ENCODE measurements at regions not wholly inside any gene's neighbourhood (a gene's known extent, or its start where the extent isn't known, plus 50 kb on each side); places are given as distances from the start of the nearest gene placed in this dataset.

DNA sequence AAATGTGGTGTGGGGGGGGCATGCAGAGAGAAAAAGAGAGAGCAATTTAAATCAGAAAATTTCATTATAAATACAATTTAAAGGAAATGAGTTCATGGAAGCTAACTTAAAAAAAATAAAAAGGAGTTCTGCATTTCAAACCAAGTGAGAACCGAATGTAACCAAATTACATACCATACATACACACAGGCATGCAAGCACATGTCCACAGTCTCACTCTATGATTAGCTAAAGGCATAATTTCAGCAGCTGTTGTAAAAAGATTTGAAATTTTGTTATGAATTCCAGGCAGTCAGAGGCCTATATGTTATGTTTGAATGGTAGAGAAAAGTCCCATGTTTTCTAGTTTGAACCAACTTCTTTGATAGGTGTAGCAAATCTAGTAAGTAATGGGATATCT, 611.6 kb upstream of the ADGRL3 start:
- TF ChIP-seq, protein P1, sequence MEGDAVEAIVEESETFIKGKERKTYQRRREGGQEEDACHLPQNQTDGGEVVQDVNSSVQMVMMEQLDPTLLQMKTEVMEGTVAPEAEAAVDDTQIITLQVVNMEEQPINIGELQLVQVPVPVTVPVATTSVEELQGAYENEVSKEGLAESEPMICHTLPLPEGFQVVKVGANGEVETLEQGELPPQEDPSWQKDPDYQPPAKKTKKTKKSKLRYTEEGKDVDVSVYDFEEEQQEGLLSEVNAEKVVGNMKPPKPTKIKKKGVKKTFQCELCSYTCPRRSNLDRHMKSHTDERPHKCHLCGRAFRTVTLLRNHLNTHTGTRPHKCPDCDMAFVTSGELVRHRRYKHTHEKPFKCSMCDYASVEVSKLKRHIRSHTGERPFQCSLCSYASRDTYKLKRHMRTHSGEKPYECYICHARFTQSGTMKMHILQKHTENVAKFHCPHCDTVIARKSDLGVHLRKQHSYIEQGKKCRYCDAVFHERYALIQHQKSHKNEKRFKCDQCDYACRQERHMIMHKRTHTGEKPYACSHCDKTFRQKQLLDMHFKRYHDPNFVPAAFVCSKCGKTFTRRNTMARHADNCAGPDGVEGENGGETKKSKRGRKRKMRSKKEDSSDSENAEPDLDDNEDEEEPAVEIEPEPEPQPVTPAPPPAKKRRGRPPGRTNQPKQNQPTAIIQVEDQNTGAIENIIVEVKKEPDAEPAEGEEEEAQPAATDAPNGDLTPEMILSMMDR (IDR thresholded peaks at IDR 0.05), result no peak
- no peak for TF ChIP-seq POLR2A (IDR thresholded peaks at IDR 0.05)
